Gastroesophageal sphincter (tissue), 4 donors: ENCODE measurements at regions not wholly inside any gene's neighbourhood (a gene's known extent, or its start where the extent isn't known, plus 50 kb on each side); places are given as distances from the start of the nearest gene placed in this dataset.

Source experiments
- ATAC-seq: fragments of 150-250 bp; one replicate; pipeline ENCODE4 v1.9.1; 2016; ENCODE audit warnings: mild to moderate bottlenecking, moderate library complexity
- H3K27ac ChIP-seq, 4 donors: fragments of 200-600 bp; sonication (generic) in 3 of 4; 1 replicate in 3 of 4; 2 replicates in 1 of 4; pipeline ENCODE4 v1.5.1; 2016 to 2019
- H3K27me3 ChIP-seq: fragments of 200-600 bp; sonication (generic); one replicate; pipeline ENCODE4 v1.5.1; 2019
- H3K36me3 ChIP-seq, 2 donors: fragments of 200-600 bp; sonication (generic); one replicate each; pipeline ENCODE4 v1.5.1; 2019; ENCODE audit warnings: control low read depth in 1 of 2
- H3K4me1 ChIP-seq, 3 donors: fragments of 200-600 bp; sonication (generic); 1 replicate in 2 of 3; 2 replicates in 1 of 3; pipeline ENCODE4 v1.5.1; 2016 to 2019; ENCODE audit warnings: control low read depth in 2 of 3
- H3K4me3 ChIP-seq, 2 donors: fragments of 200-600 bp; sonication (generic); one replicate each; pipeline ENCODE4 v1.5.1; 2019; ENCODE audit warnings: mild to moderate bottlenecking in 1 of 2, moderate library complexity in 1 of 2
- H3K9me3 ChIP-seq, 3 donors: fragments of 200-600 bp; sonication (generic); one replicate each; pipeline ENCODE4 v1.5.1; 2017 to 2019; ENCODE audit warnings: control low read depth in 2 of 3
- CTCF ChIP-seq, 4 experiments: fragments of 200-600 bp in 2 of 4; fragments of 450-650 bp in 2 of 4; sonication (generic) in 1 of 4; IDR thresholded peaks; one replicate each; pipeline ENCODE4 v1.5.1; 2017 to 2019; ENCODE audit warnings: antibody characterized with exemption in 4 of 4, mild to moderate bottlenecking in 2 of 4, moderate library complexity in 2 of 4
- EP300 ChIP-seq: sonication (generic); formaldehyde crosslinking; IDR thresholded peaks from one replicate; pipeline ENCODE4 v1.6.1; 2017; ENCODE audit warnings: antibody characterized with exemption, mild to moderate bottlenecking
- POLR2A ChIP-seq, 2 donors: fragments of 450-650 bp; IDR thresholded peaks; one replicate each; pipeline ENCODE4 v1.6.1; 2017; ENCODE audit warnings: antibody characterized with exemption in 2 of 2, mild to moderate bottlenecking in 2 of 2, moderate library complexity in 1 of 2
- POLR2AphosphoS5 ChIP-seq: sonication (generic); formaldehyde crosslinking; IDR thresholded peaks from one replicate; pipeline ENCODE4 v1.6.1; 2017; ENCODE audit warnings: antibody characterized with exemption
- WGBS, 2 donors: methylation state at CpG; one replicate each; pipeline ENCODE4 v1.1.5; 2018; ENCODE audit warnings: low coverage in 1 of 2; 5-methylcytosine and 5-hydroxymethylcytosine counted together

GRCh38 chr22:48475661-48476345 lies 1351.9 kb downstream of the BRD1 start:
- TF ChIP-seq POLR2A (IDR thresholded peaks at IDR 0.05) (no peak), EP300 (no peak), CTCF (IDR thresholded peaks at IDR 0.05) (no peak), POLR2AphosphoS5 (no peak)
- H3K4me3 ChIP-seq, result no peak overlapping the region
- H3K36me3 ChIP-seq, result no peaks in the 10 kb centered on the region
- no peak overlapping the region for H3K27ac ChIP-seq
- H3K9me3 ChIP-seq, result no peaks in the 10 kb centered on the region
- ATAC-seq, result no peak
- no peaks in the 10 kb centered on the region for H3K4me1 ChIP-seq
- 76 to 100% methylated on average over 1 to 5 of the region's 15 CpGs for WGBS, 2 donors
- peaks cover 64% of the 10 kb centered on the region for H3K27me3 ChIP-seq

- H3K4me3 ChIP-seq, result no peak overlapping the region
- WGBS, 2 donors, result 72% methylated on average over 2 of the region's 9 CpGs; no CpG with 5 or more reads in 1 of the 2 donors
- H3K4me1 ChIP-seq, result no peaks in the 10 kb centered on the region
- H3K9me3 ChIP-seq, result no peaks in the 10 kb centered on the region
- H3K27me3 ChIP-seq, result peaks cover 64% of the 10 kb centered on the region
- no peak overlapping the region for H3K27ac ChIP-seq
- ATAC-seq, result no peak
- TF ChIP-seq POLR2AphosphoS5 (no peak), CTCF (IDR thresholded peaks at IDR 0.05) (no peak), POLR2A (IDR thresholded peaks at IDR 0.05) (no peak), EP300 (no peak)
- no peaks in the 10 kb centered on the region for H3K36me3 ChIP-seq
Measured at GRCh38 chr22:48474881-48475280, 1352.8 kb downstream of the BRD1 start.

- H3K4me3 ChIP-seq, result no peak overlapping the region
- H3K36me3 ChIP-seq, result no peaks in the 10 kb centered on the region
- no peaks in the 10 kb centered on the region for H3K4me1 ChIP-seq
- no peak overlapping the region for H3K27ac ChIP-seq
- no peak for TF ChIP-seq CTCF (IDR thresholded peaks at IDR 0.05)
- no peak for TF ChIP-seq POLR2AphosphoS5
- no peak for TF ChIP-seq EP300
- TF ChIP-seq POLR2A (IDR thresholded peaks at IDR 0.05), result no peak
- no peaks in the 10 kb centered on the region for H3K9me3 ChIP-seq
- peaks cover 58% of the 10 kb centered on the region for H3K27me3 ChIP-seq
- no peak for ATAC-seq
- 74 to 91% methylated on average over 3 to 6 of the region's 7 CpGs for WGBS, 2 donors
Measured at GRCh38 chr22:48473202-48473601, 1354.5 kb downstream of the BRD1 start.

- H3K27ac ChIP-seq, result no peak overlapping the region
- TF ChIP-seq POLR2A (IDR thresholded peaks at IDR 0.05), result no peak
- TF ChIP-seq CTCF (IDR thresholded peaks at IDR 0.05), result no peak
- no peak for TF ChIP-seq EP300
- no peak for TF ChIP-seq POLR2AphosphoS5
- peaks cover 55% of the 10 kb centered on the region for H3K27me3 ChIP-seq
- H3K9me3 ChIP-seq, result no peaks in the 10 kb centered on the region
- no peak for ATAC-seq
- H3K36me3 ChIP-seq, result no peaks in the 10 kb centered on the region
- H3K4me1 ChIP-seq, result no peaks in the 10 kb centered on the region
- WGBS, 2 donors, result 50 to 79% methylated on average over 4 of the region's 9 CpGs
- H3K4me3 ChIP-seq, result no peak overlapping the region
Measured at GRCh38 chr22:48464246-48464645, 1363.4 kb downstream of the BRD1 start.
